HG03432 (cell line): ENCODE measurements at regions not wholly inside any gene's neighbourhood (a gene's known extent, or its start where the extent isn't known, plus 50 kb on each side); places are given as distances from the start of the nearest gene placed in this dataset.

ENCODE experiments used
- ATAC-seq: cut with Tn5 transposase; IDR thresholded peaks from one replicate; pipeline ENCODE4 v1.9.1; 2021; ENCODE audit warnings: mild to moderate bottlenecking, moderate library complexity; ENCODE audit not compliant: unreplicated experiment

DNA sequence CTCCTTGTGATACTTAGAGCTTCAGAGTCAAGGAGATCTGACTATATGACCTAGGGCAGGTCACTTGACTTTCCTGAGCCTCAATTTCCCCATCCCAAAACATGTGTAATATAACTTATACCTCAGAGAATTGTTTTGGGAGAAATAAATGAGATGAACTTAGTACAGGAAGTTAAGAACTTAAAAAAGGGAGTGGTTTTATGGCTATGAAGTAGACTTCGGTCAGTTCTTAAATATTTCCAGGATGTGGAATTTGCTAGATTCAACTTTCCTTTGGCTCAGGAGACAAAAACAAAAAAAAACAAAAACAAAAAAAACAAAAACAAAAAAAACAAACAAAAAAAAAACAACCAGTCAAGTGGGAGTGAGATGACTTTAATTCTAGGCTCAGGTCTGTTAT is 116.7 kb downstream of the EDEM1 start:
- ATAC-seq, result no peak

DNA sequence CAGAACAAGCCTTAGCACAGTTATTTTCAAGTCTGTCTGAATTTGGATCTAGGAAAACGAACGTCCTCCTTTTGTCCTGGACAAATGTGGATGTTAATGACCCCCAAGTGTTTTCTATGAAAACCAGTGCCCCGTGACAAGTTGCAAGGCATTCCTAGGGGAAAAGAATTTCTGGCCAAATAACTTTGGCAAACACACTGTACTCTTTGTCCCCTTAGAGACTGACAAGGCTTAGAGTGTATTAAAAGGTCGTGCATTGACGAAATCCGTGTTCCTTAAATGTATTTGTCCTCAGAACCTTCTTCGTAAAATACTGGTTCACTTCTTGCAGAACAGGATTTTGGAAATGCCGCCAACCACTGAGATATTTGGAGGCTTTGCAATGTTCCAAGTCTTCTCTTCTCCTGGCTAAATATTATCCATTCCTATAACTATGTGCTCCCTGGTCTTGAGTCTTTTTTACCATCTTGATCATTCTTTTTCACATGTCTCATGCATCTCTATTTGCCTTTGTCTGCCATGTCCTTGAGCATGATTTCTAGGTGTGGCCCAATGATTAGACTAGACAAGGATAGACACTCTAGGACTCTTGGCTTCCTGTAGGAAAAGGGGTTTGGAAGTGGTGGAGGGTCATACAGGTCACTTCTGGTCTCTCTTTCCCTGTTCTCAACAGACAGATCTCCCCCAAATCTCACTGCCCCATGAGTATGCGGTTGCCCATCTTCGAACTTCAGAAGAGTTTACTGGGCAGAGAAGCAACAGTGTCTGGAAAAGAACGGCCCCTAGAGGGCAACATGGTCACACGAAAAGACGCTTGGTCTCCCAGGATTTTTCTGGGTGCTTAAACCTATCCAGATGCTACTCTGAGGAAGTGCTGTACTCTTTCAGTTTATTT is 117.5 kb downstream of the EDEM1 start:
- peak; percentile 82 for ATAC-seq

DNA sequence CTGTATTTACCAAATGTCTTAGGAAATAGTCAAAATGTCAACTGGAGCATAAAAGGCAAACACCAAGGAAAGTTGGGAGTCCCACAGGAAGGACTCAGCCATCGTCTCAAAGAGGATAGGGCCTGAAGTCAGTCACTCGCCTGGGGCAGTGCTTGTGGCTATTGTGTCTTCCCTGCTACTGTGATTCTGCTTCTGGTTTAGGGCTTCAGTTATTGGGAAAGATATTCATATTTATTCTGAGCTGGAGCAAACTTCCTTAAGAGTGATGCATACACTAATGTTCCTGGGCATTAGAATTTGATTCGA is 118.1 kb downstream of the EDEM1 start:
- ATAC-seq, result no peak

DNA sequence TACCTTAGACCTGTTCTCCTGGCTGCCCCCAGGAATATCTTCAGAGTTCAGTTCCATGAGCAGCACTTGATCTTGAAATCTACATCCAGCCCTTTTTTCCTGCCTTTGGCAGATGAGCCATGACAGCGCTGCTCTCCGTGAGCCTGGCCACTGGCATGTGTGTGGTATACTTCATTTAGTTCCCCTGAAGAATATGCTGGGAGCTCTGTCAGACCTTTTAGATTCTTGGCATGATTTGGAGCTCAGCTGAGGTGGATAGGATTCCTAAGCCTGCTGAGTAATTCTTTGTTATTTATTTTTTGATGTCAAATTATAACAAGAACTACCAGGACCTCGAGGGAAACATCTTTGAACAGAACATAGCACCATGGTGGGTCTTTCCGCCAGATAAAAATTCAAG is 121.7 kb downstream of the EDEM1 start:
- no peak for ATAC-seq

DNA sequence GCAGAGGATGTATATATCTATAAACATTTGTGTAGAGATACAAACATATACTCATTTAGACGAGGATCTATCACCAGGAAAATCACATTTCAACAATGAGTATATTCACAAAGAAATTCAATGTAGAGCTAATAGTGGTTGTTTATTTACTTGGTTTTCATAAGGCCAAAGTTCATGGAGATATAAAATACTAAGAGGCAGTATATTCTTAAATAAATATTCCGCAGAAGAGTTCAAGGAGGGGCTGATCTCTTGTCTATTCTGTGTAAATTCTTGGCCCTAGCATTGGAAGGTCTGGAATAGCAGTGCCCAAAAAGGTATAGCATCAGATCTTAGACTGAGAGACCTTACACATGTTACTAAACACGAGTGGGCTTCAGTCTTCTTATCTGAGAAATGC is 122.1 kb downstream of the EDEM1 start:
- ATAC-seq, result no peak

DNA sequence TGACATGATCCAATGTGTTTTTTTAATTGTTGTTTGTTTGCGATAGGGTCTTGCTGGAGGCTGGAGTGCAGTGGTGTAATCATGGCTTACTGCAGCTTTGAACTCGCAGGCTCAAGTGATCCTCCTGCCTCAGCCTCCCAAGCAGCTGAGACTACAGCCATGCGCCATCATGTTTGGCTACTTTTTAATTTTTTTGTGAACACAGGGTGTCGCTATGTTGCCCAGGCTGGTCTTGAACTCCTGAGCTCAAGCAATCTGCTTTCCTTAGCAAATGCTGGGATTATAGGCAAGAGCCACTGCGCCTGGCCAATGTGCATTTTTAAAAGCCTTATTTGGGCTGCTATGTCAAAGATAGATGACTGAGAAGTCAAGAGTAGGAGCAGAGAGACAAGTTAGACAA is 123.0 kb downstream of the EDEM1 start:
- no peak for ATAC-seq

DNA sequence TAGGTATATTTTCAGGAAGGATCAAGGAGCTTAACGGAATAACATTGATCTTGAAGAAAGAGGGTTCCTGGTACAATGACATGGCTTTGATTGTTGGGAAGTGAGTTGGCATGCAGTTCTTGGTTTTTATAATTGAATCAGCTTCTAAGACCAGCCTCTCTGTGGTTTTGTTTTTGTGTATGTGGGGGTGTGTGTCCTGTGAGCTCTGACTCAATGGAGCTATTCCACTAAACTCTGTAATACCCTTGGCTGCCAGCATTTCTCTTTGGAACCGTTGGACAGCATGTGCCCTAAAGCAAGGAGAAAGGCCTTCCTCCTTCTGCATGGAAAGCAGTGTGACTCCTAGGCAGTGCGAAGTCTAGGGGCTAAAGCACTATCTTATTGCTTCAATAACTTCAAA is 124.8 kb downstream of the EDEM1 start:
- ATAC-seq, result no peak

DNA sequence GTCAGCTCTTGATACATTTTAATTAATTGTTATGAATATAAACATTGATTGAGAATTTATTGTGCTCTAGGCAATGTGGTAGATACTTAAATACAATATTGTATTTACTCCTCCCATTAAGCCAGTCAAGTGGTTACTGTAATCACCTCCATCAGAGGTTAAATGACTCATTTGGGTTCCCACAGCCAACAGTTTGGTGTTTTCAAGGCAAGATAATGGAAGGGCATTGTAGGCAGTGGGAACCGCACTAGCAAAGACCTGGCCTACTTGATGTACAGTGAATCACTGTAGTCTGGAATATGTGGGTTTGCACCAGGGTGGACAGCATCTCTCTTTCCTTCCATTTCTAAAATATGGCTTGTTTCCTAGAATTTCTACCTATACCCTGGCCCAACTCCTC is 127.4 kb downstream of the EDEM1 start:
- ATAC-seq, result no peak

DNA sequence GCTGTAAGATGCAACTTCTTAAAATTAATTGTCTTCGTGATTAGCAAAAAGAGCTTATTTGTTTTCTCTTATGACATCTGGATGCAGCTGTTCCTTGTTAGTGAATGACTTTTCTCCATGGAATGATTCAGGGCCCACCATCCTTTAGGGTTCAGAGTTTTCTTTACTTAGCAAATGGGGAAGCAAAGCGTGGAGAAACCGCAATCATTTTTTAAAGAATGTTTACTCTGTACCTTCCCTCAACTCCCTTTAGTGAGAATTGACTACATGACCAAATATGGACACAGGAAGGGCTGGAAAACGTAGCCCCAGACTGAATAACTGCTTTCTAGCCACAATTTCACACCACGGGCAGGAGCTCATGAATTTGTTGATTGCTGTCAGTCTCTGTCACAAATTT is 130.1 kb downstream of the EDEM1 start:
- ATAC-seq, result no peak

- ATAC-seq, result no peak
Observed at GRCh38 chr3:5319454-5319853, 131.9 kb downstream of the EDEM1 start.

DNA sequence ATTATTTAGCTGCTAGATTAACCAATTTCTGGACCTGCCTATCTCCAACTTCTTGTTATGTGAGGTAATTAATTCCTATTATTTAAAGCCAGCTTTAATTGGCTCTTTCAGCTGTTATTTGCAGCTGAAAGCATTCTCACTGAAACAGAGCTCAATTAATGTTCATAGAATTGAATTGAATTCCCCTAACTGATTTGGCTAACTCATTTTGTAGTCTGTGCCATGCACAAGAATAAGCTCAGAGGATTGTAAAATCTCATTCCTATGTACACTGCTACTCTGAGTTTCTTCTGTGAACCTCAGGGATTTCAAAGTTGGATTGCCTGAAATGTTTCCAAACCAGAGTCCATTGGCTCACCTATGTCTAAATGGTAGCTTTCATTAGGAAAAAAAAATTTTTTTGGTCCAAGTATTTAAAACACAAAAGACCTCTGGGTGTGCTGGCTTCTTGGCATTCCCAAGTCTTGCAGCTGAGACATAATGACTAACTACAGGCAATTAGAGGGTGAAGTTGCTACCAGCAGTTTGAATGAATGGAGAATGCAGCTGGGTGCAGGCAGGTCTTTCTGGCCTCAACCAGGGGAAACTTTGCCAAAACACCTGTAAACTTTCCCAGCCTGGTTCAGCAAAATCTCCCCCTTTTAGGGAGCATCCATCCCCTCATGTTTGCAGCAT is 134.3 kb downstream of the EDEM1 start:
- no peak for ATAC-seq

- no peak for ATAC-seq
Observed at GRCh38 chr3:5324780-5325179, 137.3 kb downstream of the EDEM1 start.

GRCh38 chr3:5330152-5330810 is 142.8 kb downstream of the EDEM1 start:
- ATAC-seq, result no peak

DNA sequence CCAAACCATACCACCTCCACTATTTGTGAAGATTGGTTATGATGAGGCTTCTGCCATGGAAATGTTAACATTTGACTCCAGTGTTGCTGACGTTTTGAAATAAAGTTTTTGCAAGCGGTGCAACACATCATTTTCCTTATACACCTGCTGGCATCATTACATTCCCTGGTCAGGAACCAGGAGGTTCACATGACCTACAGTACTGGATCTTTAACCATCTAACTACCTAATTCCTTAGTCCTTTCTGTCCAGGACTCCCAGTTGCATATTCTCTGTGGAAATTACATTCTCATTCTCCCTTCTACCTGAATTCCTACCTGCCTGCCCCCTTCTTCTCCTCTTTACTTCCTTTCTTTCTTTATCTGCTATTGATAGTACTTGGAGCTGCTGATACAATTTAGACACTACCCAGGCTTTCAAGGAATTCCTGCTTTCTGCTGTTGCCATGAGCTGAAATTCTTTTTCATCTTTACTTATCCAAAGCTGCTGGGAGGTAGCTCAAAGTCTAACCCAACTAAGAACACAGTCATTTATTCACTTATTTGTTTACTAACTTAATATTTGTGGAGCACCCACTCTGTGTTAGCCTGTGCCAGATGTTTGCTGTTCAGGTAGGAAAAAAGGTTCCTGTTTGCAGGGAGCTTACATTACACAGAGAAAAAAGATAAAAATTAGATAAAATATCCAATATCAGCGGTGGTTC is 144.2 kb downstream of the EDEM1 start:
- ATAC-seq, result no peak

DNA sequence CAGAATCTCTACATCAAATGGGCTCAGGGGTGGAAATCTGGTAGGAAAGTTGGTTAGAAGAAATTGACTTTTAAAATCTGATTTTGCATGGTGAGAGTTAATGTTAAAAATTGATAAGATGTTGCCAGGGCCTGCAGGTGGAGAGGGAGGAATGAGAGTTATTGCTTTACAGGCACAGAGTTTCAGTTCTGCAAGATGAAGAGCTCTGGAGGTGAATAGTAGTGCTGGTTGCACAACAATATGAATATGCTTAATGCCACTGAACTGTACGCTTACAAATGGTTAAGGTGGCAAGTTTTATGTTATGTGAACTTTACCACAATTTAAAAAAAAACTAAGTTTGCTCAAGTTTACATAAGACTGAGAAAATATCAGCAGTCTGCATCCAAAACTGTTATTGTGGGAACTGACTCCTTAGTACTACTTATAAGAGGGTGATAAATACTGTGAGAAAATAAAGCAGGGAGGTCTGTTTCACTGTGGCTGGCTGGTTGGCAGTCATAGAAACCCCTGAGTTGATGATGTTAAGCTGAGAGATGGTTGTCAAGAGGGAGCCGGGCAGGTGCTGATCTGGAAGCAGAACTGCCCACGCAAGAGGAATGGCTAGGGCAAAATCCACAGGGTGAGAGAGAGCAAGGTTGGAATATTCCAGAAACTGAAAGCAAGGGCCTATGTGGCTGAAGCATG is 144.9 kb downstream of the EDEM1 start:
- ATAC-seq, result no peak

GRCh38 chr3:5339967-5340535 is 152.5 kb downstream of the EDEM1 start:
- ATAC-seq, result no peak

GRCh38 chr3:5341610-5342009 is 154.1 kb downstream of the EDEM1 start:
- ATAC-seq, result no peak

GRCh38 chr3:5343459-5343858 is 156.0 kb downstream of the EDEM1 start:
- ATAC-seq, result no peak

DNA sequence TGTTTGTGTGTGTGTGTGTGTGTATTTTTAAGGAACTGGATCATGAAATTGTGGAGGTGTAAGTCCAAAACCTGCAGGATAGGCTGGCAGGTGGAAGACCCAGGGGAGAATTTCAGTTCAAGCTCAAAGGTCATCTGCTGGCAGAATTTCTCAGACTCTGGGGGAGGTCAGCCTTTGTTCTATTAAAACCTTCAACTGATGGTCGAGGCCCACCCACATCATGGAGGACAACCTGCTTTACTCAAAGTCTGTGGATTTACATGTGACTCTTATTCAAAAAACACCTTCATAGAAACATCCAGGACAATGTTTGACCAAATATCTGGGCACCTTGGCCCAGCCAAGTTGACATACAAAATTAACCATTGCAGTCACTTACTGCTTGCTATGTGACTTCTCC is 157.2 kb downstream of the EDEM1 start:
- no peak for ATAC-seq

- no peak for ATAC-seq
Observed at GRCh38 chr3:5347486-5347885, 160.0 kb downstream of the EDEM1 start.
